Body of pancreas (tissue), 4 donors: ENCODE measurements at regions not wholly inside any gene's neighbourhood (a gene's known extent, or its start where the extent isn't known, plus 50 kb on each side); places are given as distances from the start of the nearest gene placed in this dataset.

Source experiments
- ATAC-seq: fragments of 150-250 bp; one replicate; pipeline ENCODE4 v1.9.1; 2016
- DNase-seq, 4 donors: peaks; one replicate each; pipeline ENCODE4 v3.0.0-alpha.2; 2019
- H3K27ac ChIP-seq, 4 donors: fragments of 200-600 bp; sonication (generic); 1 replicate in 3 of 4; 2 replicates in 1 of 4; pipeline versions ENCODE4 v1.5.1 to v1.6.1; 2016 to 2019; ENCODE audit warnings: mild to moderate bottlenecking in 1 of 4, mixed read lengths in 1 of 4, moderate library complexity in 1 of 4
- H3K27me3 ChIP-seq, 2 donors: fragments of 200-600 bp; sonication (generic); one replicate each; pipeline ENCODE4 v1.6.0; 2016; ENCODE audit warnings: mild to moderate bottlenecking in 1 of 2
- H3K36me3 ChIP-seq, 2 donors: fragments of 200-600 bp; sonication (generic); replicated peaks in 1 of 2; 2 replicates each; pipeline ENCODE4 v1.5.1; 2016; ENCODE audit warnings: low read depth in 2 of 2; ENCODE audit not compliant: insufficient read depth in 1 of 2
- H3K4me1 ChIP-seq: fragments of 200-600 bp; sonication (generic); one replicate; pipeline ENCODE4 v1.6.0; 2016
- H3K4me3 ChIP-seq, 2 donors: fragments of 200-600 bp; sonication (generic); 1 replicate in 1 of 2; 2 replicates in 1 of 2; pipeline ENCODE4 v1.5.1; 2016 to 2019
- H3K9me3 ChIP-seq, 3 donors: fragments of 200-600 bp; sonication (generic); 1 replicate in 2 of 3; 2 replicates in 1 of 3; pipeline ENCODE4 v1.5.1; 2016
- CTCF ChIP-seq, 7 experiments: fragments of 450-650 bp in 4 of 7; fragments of 200-600 bp in 3 of 7; sonication (generic) in 3 of 7; IDR thresholded peaks; one replicate each; pipeline ENCODE4 v1.5.1; 2016 to 2019; ENCODE audit warnings: antibody characterized with exemption in 7 of 7
- POLR2A ChIP-seq, 3 donors: fragments of 450-650 bp; IDR thresholded peaks; one replicate each; pipeline ENCODE4 v1.6.1; 2016; ENCODE audit warnings: antibody characterized with exemption in 3 of 3, mild to moderate bottlenecking in 2 of 3
- WGBS, 2 donors: methylation state at CpG; one replicate each; pipeline ENCODE4 v1.1.5; 2017; 5-methylcytosine and 5-hydroxymethylcytosine counted together
- intact Hi-C: fragments of 100-400 bp; cut with DNase I; formaldehyde crosslinking; loops from one replicate; pipeline ENCODE4 v1.15.1; 2023

GRCh38 chr4:73929278-73929677 lies 52.5 kb downstream of the PF4 start:
- Histone ChIP-seq H3K27ac (no peak overlapping the region), H3K4me3 (no peak overlapping the region)

GRCh38 chr4:73923631-73923937 lies 54.4 kb downstream of the CXCL1 start:
- ATAC-seq (no peak), DNase-seq (no peak)
- no peaks in the 10 kb centered on the region for H3K9me3 ChIP-seq
- no peaks in the 10 kb centered on the region for H3K27me3 ChIP-seq
- H3K4me1 ChIP-seq = no peaks in the 10 kb centered on the region
- TF ChIP-seq CTCF (IDR thresholded peaks at IDR 0.05) = no peak
- no peak for TF ChIP-seq POLR2A (IDR thresholded peaks at IDR 0.05)
- intact Hi-C loops = no loop called here
- WGBS, 2 donors = 64 to 68% methylated on average over 1 of the region's 1 CpG
- H3K4me3 ChIP-seq = no peak overlapping the region
- no peaks in the 10 kb centered on the region for H3K36me3 ChIP-seq
- H3K27ac ChIP-seq = no peak overlapping the region

More at GRCh38 chr4:73929278-73929677, 52.5 kb downstream of the PF4 start:
- no peaks in the 10 kb centered on the region for H3K9me3 ChIP-seq
- H3K36me3 ChIP-seq = no peaks in the 10 kb centered on the region
- TF ChIP-seq CTCF (IDR thresholded peaks at IDR 0.05) = no peak
- no peak for TF ChIP-seq POLR2A (IDR thresholded peaks at IDR 0.05)
- intact Hi-C loops = no loop called here
- no peak for DNase-seq
- no peak for ATAC-seq
- no peaks in the 10 kb centered on the region for H3K27me3 ChIP-seq
- H3K4me1 ChIP-seq = no peaks in the 10 kb centered on the region
- 90 to 93% methylated on average over 4 of the region's 4 CpGs for WGBS, 2 donors

- no peak for ATAC-seq
- Histone ChIP-seq H3K27ac (no peak overlapping the region), H3K4me1 (no peaks in the 10 kb centered on the region)
Measured at GRCh38 chr4:73922766-73923630, 53.8 kb downstream of the CXCL1 start.

GRCh38 chr4:73922317-73922716 lies 53.1 kb downstream of the CXCL1 start:
- intact Hi-C loops = no loop called here
- ATAC-seq (no peak), DNase-seq (no peak)
- Histone ChIP-seq H3K36me3 (no peaks in the 10 kb centered on the region), H3K27me3 (no peaks in the 10 kb centered on the region), H3K27ac (no peak overlapping the region), H3K4me1 (no peaks in the 10 kb centered on the region), H3K9me3 (no peaks in the 10 kb centered on the region), H3K4me3 (no peak overlapping the region)
- TF ChIP-seq POLR2A (IDR thresholded peaks at IDR 0.05) (no peak), CTCF (IDR thresholded peaks at IDR 0.05) (no peak)

More at GRCh38 chr4:73922766-73923630, 53.8 kb downstream of the CXCL1 start:
- H3K36me3 ChIP-seq = no peaks in the 10 kb centered on the region
- H3K9me3 ChIP-seq = no peaks in the 10 kb centered on the region
- no peak overlapping the region for H3K4me3 ChIP-seq
- TF ChIP-seq POLR2A (IDR thresholded peaks at IDR 0.05) (no peak), CTCF (IDR thresholded peaks at IDR 0.05) (peak in 5 of 7 experiments; percentile 13 to 48 (median 39))
- DNase-seq = no peak
- H3K27me3 ChIP-seq = no peaks in the 10 kb centered on the region
- WGBS, 2 donors = 25 to 26% methylated on average over 1 of the region's 1 CpG
- intact Hi-C loops = no loop called here
